Mesenchymal stem cell (in vitro differentiated cells and primary cell): ENCODE measurements at regions not wholly inside any gene's neighbourhood (a gene's known extent, or its start where the extent isn't known, plus 50 kb on each side); places are given as distances from the start of the nearest gene placed in this dataset.

Experiments used
- DNase-seq: peaks from one replicate; pipeline ENCODE4 v3.0.0-alpha.2; 2013
- H2AFZ ChIP-seq: one replicate; pipeline ENCODE4 v1.6.1; 2013; ENCODE audit warnings: low read depth, mild to moderate bottlenecking, control low read depth, inconsistent platforms, low read length, moderate library complexity
- H2AK5ac ChIP-seq: 2 replicates; pipeline ENCODE4 v1.6.1; 2013; ENCODE audit warnings: low read length, moderate library complexity, mild to moderate bottlenecking, inconsistent platforms; ENCODE audit not compliant: severe bottlenecking
- H2BK120ac ChIP-seq: one replicate; pipeline ENCODE4 v1.6.1; 2013; ENCODE audit warnings: low read depth, mild to moderate bottlenecking, inconsistent platforms, low read length, moderate library complexity
- H2BK12ac ChIP-seq, 2 experiments: one replicate each; pipeline ENCODE4 v1.6.1; 2013; ENCODE audit warnings: inconsistent platforms in 2 of 2, low read length in 2 of 2, mild to moderate bottlenecking in 2 of 2, moderate library complexity in 2 of 2, control low read depth in 1 of 2
- H2BK15ac ChIP-seq: one replicate; pipeline ENCODE4 v1.6.1; 2013; ENCODE audit warnings: mild to moderate bottlenecking, low read depth, inconsistent platforms; ENCODE audit not compliant: poor library complexity, severe bottlenecking
- H2BK5ac ChIP-seq: 2 replicates; pipeline ENCODE4 v1.6.1; 2013; ENCODE audit warnings: low read depth, mild to moderate bottlenecking, low read length, control low read depth, inconsistent platforms; ENCODE audit not compliant: poor library complexity, severe bottlenecking
- H3K14ac ChIP-seq, 2 experiments: one replicate each; pipeline ENCODE4 v1.6.1; 2013; ENCODE audit warnings: inconsistent platforms in 2 of 2, low read length in 2 of 2, control low read depth in 1 of 2, mild to moderate bottlenecking in 1 of 2, moderate library complexity in 1 of 2
- H3K18ac ChIP-seq, 2 experiments: one replicate each; pipeline ENCODE4 v1.6.1; 2013; ENCODE audit warnings: inconsistent platforms in 2 of 2, low read length in 2 of 2, control low read depth in 1 of 2, low read depth in 1 of 2, mild to moderate bottlenecking in 1 of 2
- H3K23ac ChIP-seq, 2 experiments: one replicate each; pipeline ENCODE4 v1.6.1; 2013; ENCODE audit warnings: inconsistent platforms in 2 of 2, low read length in 2 of 2, mild to moderate bottlenecking in 2 of 2, moderate library complexity in 2 of 2, control low read depth in 1 of 2
- H3K27ac ChIP-seq: 2 replicates; pipeline ENCODE4 v1.5.1; 2013; ENCODE audit warnings: mild to moderate bottlenecking, moderate library complexity, low read length, control low read depth, inconsistent platforms; ENCODE audit not compliant: poor library complexity, severe bottlenecking
- H3K27me3 ChIP-seq, 2 experiments: 2 replicates each; pipeline versions ENCODE4 v1.6.1 to v1.7.0; 2013; ENCODE audit warnings: low read length in 2 of 2, mild to moderate bottlenecking in 2 of 2, moderate library complexity in 2 of 2, control low read depth in 1 of 2, inconsistent platforms in 1 of 2; ENCODE audit not compliant: control insufficient read depth in 1 of 2, insufficient read depth in 1 of 2
- H3K36me3 ChIP-seq, 2 experiments: 2 replicates each; pipeline versions ENCODE4 v1.6.1 to v1.7.0; 2013; ENCODE audit warnings: low read length in 2 of 2, control low read depth in 1 of 2, inconsistent platforms in 1 of 2, low read depth in 1 of 2, mild to moderate bottlenecking in 1 of 2; ENCODE audit not compliant: insufficient read depth in 2 of 2, control insufficient read depth in 1 of 2
- H3K4ac ChIP-seq, 2 experiments: one replicate each; pipeline ENCODE4 v1.6.1; 2013; ENCODE audit warnings: inconsistent platforms in 2 of 2, low read length in 2 of 2, mild to moderate bottlenecking in 2 of 2, moderate library complexity in 2 of 2, control low read depth in 1 of 2, low read depth in 1 of 2
- H3K4me1 ChIP-seq: 2 replicates; pipeline ENCODE4 v1.6.1; 2013; ENCODE audit warnings: low read depth, low read length, control low read depth; ENCODE audit not compliant: control insufficient read depth, insufficient read depth
- H3K4me2 ChIP-seq: 2 replicates; pipeline ENCODE4 v1.6.1; 2013; ENCODE audit warnings: low read length, mild to moderate bottlenecking, inconsistent platforms; ENCODE audit not compliant: poor library complexity, severe bottlenecking
- H3K4me3 ChIP-seq, 2 experiments: 2 replicates each; pipeline versions ENCODE4 v1.5.1 to v1.7.0; 2013; ENCODE audit warnings: low read length in 2 of 2, mild to moderate bottlenecking in 2 of 2, control low read depth in 1 of 2, low read depth in 1 of 2; ENCODE audit not compliant: insufficient read depth in 1 of 2
- H3K79me1 ChIP-seq: replicated peaks from 2 replicates; pipeline ENCODE4 v1.6.1; 2013; ENCODE audit warnings: mild to moderate bottlenecking, control low read depth, low read length, inconsistent platforms; ENCODE audit not compliant: poor library complexity, severe bottlenecking
- H3K9ac ChIP-seq: 2 replicates; pipeline ENCODE4 v1.7.0; 2013; ENCODE audit warnings: mild to moderate bottlenecking, low read length, moderate library complexity
- H3K9me3 ChIP-seq: 2 replicates; pipeline ENCODE4 v1.7.0; 2013; ENCODE audit warnings: mild to moderate bottlenecking, low read length; ENCODE audit not compliant: control insufficient read depth
- H4K8ac ChIP-seq: one replicate; pipeline ENCODE4 v1.6.1; 2013; ENCODE audit warnings: inconsistent platforms, mild to moderate bottlenecking, low read length, moderate library complexity
- H4K91ac ChIP-seq: one replicate; pipeline ENCODE4 v1.6.1; 2013; ENCODE audit warnings: mild to moderate bottlenecking, low read length, inconsistent platforms
- WGBS: methylation state at CpG from one replicate; pipeline ENCODE4 v1.1.7; 2013; ENCODE audit warnings: mixed read lengths; 5-methylcytosine and 5-hydroxymethylcytosine counted together

- H3K9ac ChIP-seq, result no peak overlapping the region
- no peak overlapping the region for H2BK15ac ChIP-seq
- H4K91ac ChIP-seq, result no peak overlapping the region
- WGBS, result 47% methylated on average over 3 of the region's 3 CpGs
- no peak overlapping the region for H2AK5ac ChIP-seq
- no peak for DNase-seq
- H4K8ac ChIP-seq, result no peak overlapping the region
- no peak overlapping the region for H2BK5ac ChIP-seq
- H3K23ac ChIP-seq, result no peak overlapping the region
- peaks cover 2% of the 10 kb centered on the region for H3K4me1 ChIP-seq
- H3K4me2 ChIP-seq, result no peak overlapping the region
- H3K27ac ChIP-seq, result peak overlapping the region; percentile 20
- H3K27me3 ChIP-seq, result no peaks in the 10 kb centered on the region
- H3K79me1 ChIP-seq, result no peaks in the 10 kb centered on the region
- H3K4ac ChIP-seq, result no peak overlapping the region
- H3K36me3 ChIP-seq, result no peaks in the 10 kb centered on the region
- H3K9me3 ChIP-seq, result no peaks in the 10 kb centered on the region
- H3K4me3 ChIP-seq, result no peak overlapping the region
- no peak overlapping the region for H2BK12ac ChIP-seq
- no peak overlapping the region for H2BK120ac ChIP-seq
- H3K18ac ChIP-seq, result no peak overlapping the region
- no peak overlapping the region for H3K14ac ChIP-seq
- H2AFZ ChIP-seq, result no peak overlapping the region
Measured at GRCh38 chr19:28929006-28929405, 283.9 kb downstream of the UQCRFS1 start.

- DNase-seq, result no peak
- H3K4me2 ChIP-seq, result no peak overlapping the region
- no peak overlapping the region for H2BK120ac ChIP-seq
- no peak overlapping the region for H3K14ac ChIP-seq
- no peak overlapping the region for H3K18ac ChIP-seq
- H2BK12ac ChIP-seq, result no peak overlapping the region
- H2AK5ac ChIP-seq, result no peak overlapping the region
- no peak overlapping the region for H3K27ac ChIP-seq
- H2AFZ ChIP-seq, result no peak overlapping the region
- H3K79me1 ChIP-seq, result no peaks in the 10 kb centered on the region
- H4K91ac ChIP-seq, result no peak overlapping the region
- H3K36me3 ChIP-seq, result no peaks in the 10 kb centered on the region
- peaks cover 2% of the 10 kb centered on the region for H3K4me1 ChIP-seq
- H4K8ac ChIP-seq, result no peak overlapping the region
- H2BK15ac ChIP-seq, result no peak overlapping the region
- no peak overlapping the region for H3K9ac ChIP-seq
- WGBS, result 71% methylated on average over 4 of the region's 4 CpGs
- H3K4me3 ChIP-seq, result no peak overlapping the region
- no peak overlapping the region for H3K23ac ChIP-seq
- no peak overlapping the region for H2BK5ac ChIP-seq
- H3K4ac ChIP-seq, result no peak overlapping the region
- peaks cover 0 to 9% of the 10 kb centered on the region in 2 experiments for H3K27me3 ChIP-seq
- no peaks in the 10 kb centered on the region for H3K9me3 ChIP-seq
Measured at GRCh38 chr19:28927456-28927855, 285.5 kb downstream of the UQCRFS1 start.

- Histone ChIP-seq H2BK5ac (no peak overlapping the region), H3K27me3 (peaks cover 0 to 29% of the 10 kb centered on the region in 2 experiments), H3K27ac (no peak overlapping the region), H3K4me3 (no peak overlapping the region), H2AFZ (no peak overlapping the region), H3K18ac (no peak overlapping the region), H3K79me1 (no peaks in the 10 kb centered on the region), H3K4me1 (peaks cover 9% of the 10 kb centered on the region), H4K91ac (no peak overlapping the region), H3K36me3 (no peaks in the 10 kb centered on the region), H2BK15ac (no peak overlapping the region), H2AK5ac (peak overlapping the region; percentile 53), H3K4ac (no peak overlapping the region), H3K14ac (no peak overlapping the region), H2BK12ac (no peak overlapping the region), H4K8ac (no peak overlapping the region), H3K23ac (no peak overlapping the region), H3K9ac (no peak overlapping the region), H3K9me3 (no peaks in the 10 kb centered on the region), H2BK120ac (no peak overlapping the region), H3K4me2 (no peak overlapping the region)
- no peak for DNase-seq
- 42% methylated on average over 17 of the region's 17 CpGs for WGBS
Measured at GRCh38 chr19:28920269-28921066, 292.5 kb downstream of the UQCRFS1 start.

GRCh38 chr19:28917621-28918020, 295.3 kb downstream of the UQCRFS1 start:
- no peaks in the 10 kb centered on the region for H3K79me1 ChIP-seq
- H3K27ac ChIP-seq, result no peak overlapping the region
- H3K23ac ChIP-seq, result no peak overlapping the region
- 48% methylated on average over 8 of the region's 8 CpGs for WGBS
- H2BK12ac ChIP-seq, result no peak overlapping the region
- no peaks in the 10 kb centered on the region for H3K36me3 ChIP-seq
- no peak overlapping the region for H2BK120ac ChIP-seq
- no peak overlapping the region for H3K4ac ChIP-seq
- no peak overlapping the region for H4K91ac ChIP-seq
- peaks cover 0 to 28% of the 10 kb centered on the region in 2 experiments for H3K27me3 ChIP-seq
- H3K4me1 ChIP-seq, result peaks cover 10% of the 10 kb centered on the region
- no peak overlapping the region for H2AK5ac ChIP-seq
- no peak overlapping the region for H3K9ac ChIP-seq
- no peak overlapping the region for H3K4me2 ChIP-seq
- no peak for DNase-seq
- no peak overlapping the region for H3K4me3 ChIP-seq
- H3K9me3 ChIP-seq, result no peaks in the 10 kb centered on the region
- H3K14ac ChIP-seq, result no peak overlapping the region
- H2AFZ ChIP-seq, result no peak overlapping the region
- H4K8ac ChIP-seq, result no peak overlapping the region
- no peak overlapping the region for H2BK5ac ChIP-seq
- no peak overlapping the region for H3K18ac ChIP-seq
- no peak overlapping the region for H2BK15ac ChIP-seq
